Activated naive CD4-positive, alpha-beta T cell treated with anti-CD3 and anti-CD28 coated beads, Interleukin-2, amount 50 U/mL, for 24 hours (primary cell): ENCODE measurements at regions not wholly inside any gene's neighbourhood (a gene's known extent, or its start where the extent isn't known, plus 50 kb on each side); places are given as distances from the start of the nearest gene placed in this dataset.

Experiments used
- H3K27ac Mint-ChIP-seq: one replicate; pipeline ENCODE4 v1.8.0; 2021; ENCODE audit warnings: mild to moderate bottlenecking, mixed read lengths
- H3K27me3 Mint-ChIP-seq: one replicate; pipeline ENCODE4 v1.8.0; 2021; ENCODE audit warnings: mixed read lengths
- H3K36me3 Mint-ChIP-seq: one replicate; pipeline ENCODE4 v1.8.0; 2021; ENCODE audit warnings: mixed read lengths
- H3K4me1 Mint-ChIP-seq: one replicate; pipeline ENCODE4 v1.8.0; 2021; ENCODE audit warnings: mixed read lengths
- H3K4me3 Mint-ChIP-seq: one replicate; pipeline ENCODE4 v1.8.0; 2021; ENCODE audit warnings: mild to moderate bottlenecking, mixed read lengths
- H3K9me3 Mint-ChIP-seq: one replicate; pipeline ENCODE4 v1.8.0; 2021; ENCODE audit warnings: mixed read lengths

- Mint-ChIP-seq H3K36me3 (no peaks in the 10 kb centered on the region), H3K4me3 (no peak overlapping the region), H3K27me3 (peaks cover 5% of the 10 kb centered on the region), H3K4me1 (no peaks in the 10 kb centered on the region), H3K9me3 (no peaks in the 10 kb centered on the region), H3K27ac (no peak overlapping the region)
Observed at GRCh38 chr2:41917587-41917986, 130.2 kb upstream of the PKDCC start.

- H3K4me1 Mint-ChIP-seq: no peaks in the 10 kb centered on the region
- no peak overlapping the region for H3K27ac Mint-ChIP-seq
- peaks cover 4% of the 10 kb centered on the region for H3K27me3 Mint-ChIP-seq
- H3K36me3 Mint-ChIP-seq: no peaks in the 10 kb centered on the region
- no peaks in the 10 kb centered on the region for H3K9me3 Mint-ChIP-seq
- no peak overlapping the region for H3K4me3 Mint-ChIP-seq
Observed at GRCh38 chr2:41919135-41919534, 128.7 kb upstream of the PKDCC start.

GRCh38 chr2:41920181-41920580, 127.6 kb upstream of the PKDCC start:
- Mint-ChIP-seq H3K36me3 (no peaks in the 10 kb centered on the region), H3K27me3 (peaks cover 2% of the 10 kb centered on the region), H3K4me3 (no peak overlapping the region), H3K4me1 (no peaks in the 10 kb centered on the region), H3K9me3 (no peaks in the 10 kb centered on the region), H3K27ac (no peak overlapping the region)

GRCh38 chr2:41920812-41921211, 127.0 kb upstream of the PKDCC start:
- H3K36me3 Mint-ChIP-seq: no peaks in the 10 kb centered on the region
- no peak overlapping the region for H3K27ac Mint-ChIP-seq
- H3K9me3 Mint-ChIP-seq: no peaks in the 10 kb centered on the region
- H3K4me3 Mint-ChIP-seq: no peak overlapping the region
- H3K27me3 Mint-ChIP-seq: no peaks in the 10 kb centered on the region
- H3K4me1 Mint-ChIP-seq: no peaks in the 10 kb centered on the region

GRCh38 chr2:41922177-41922576, 125.6 kb upstream of the PKDCC start:
- no peaks in the 10 kb centered on the region for H3K36me3 Mint-ChIP-seq
- H3K27me3 Mint-ChIP-seq: no peaks in the 10 kb centered on the region

GRCh38 chr2:41923156-41923786, 124.5 kb upstream of the PKDCC start:
- Mint-ChIP-seq H3K27ac (no peak overlapping the region), H3K4me1 (no peaks in the 10 kb centered on the region), H3K9me3 (no peaks in the 10 kb centered on the region), H3K4me3 (no peak overlapping the region), H3K36me3 (no peaks in the 10 kb centered on the region), H3K27me3 (no peaks in the 10 kb centered on the region)

More at GRCh38 chr2:41922177-41922576, 125.6 kb upstream of the PKDCC start:
- H3K27ac Mint-ChIP-seq: no peak overlapping the region
- H3K4me1 Mint-ChIP-seq: no peaks in the 10 kb centered on the region
- no peaks in the 10 kb centered on the region for H3K9me3 Mint-ChIP-seq
- no peak overlapping the region for H3K4me3 Mint-ChIP-seq

GRCh38 chr2:41924024-41924423, 123.8 kb upstream of the PKDCC start:
- Mint-ChIP-seq H3K27ac (no peak overlapping the region), H3K4me3 (no peak overlapping the region), H3K4me1 (no peaks in the 10 kb centered on the region), H3K36me3 (no peaks in the 10 kb centered on the region), H3K27me3 (no peaks in the 10 kb centered on the region), H3K9me3 (no peaks in the 10 kb centered on the region)

GRCh38 chr2:41924709-41925408, 123.0 kb upstream of the PKDCC start:
- Mint-ChIP-seq H3K4me3 (no peak overlapping the region), H3K4me1 (no peaks in the 10 kb centered on the region), H3K9me3 (no peaks in the 10 kb centered on the region), H3K36me3 (no peaks in the 10 kb centered on the region), H3K27me3 (no peaks in the 10 kb centered on the region), H3K27ac (no peak overlapping the region)

- Mint-ChIP-seq H3K27ac (no peak overlapping the region), H3K36me3 (no peaks in the 10 kb centered on the region), H3K4me1 (no peaks in the 10 kb centered on the region), H3K4me3 (no peak overlapping the region), H3K27me3 (no peaks in the 10 kb centered on the region), H3K9me3 (no peaks in the 10 kb centered on the region)
Observed at GRCh38 chr2:41925712-41926111, 122.1 kb upstream of the PKDCC start.

GRCh38 chr2:41926614-41927580, 120.9 kb upstream of the PKDCC start:
- no peaks in the 10 kb centered on the region for H3K9me3 Mint-ChIP-seq
- no peak overlapping the region for H3K27ac Mint-ChIP-seq
- H3K36me3 Mint-ChIP-seq: no peaks in the 10 kb centered on the region
- no peaks in the 10 kb centered on the region for H3K4me1 Mint-ChIP-seq
- H3K4me3 Mint-ChIP-seq: no peak overlapping the region
- no peaks in the 10 kb centered on the region for H3K27me3 Mint-ChIP-seq

- H3K4me1 Mint-ChIP-seq: no peaks in the 10 kb centered on the region
- H3K36me3 Mint-ChIP-seq: no peaks in the 10 kb centered on the region
- no peak overlapping the region for H3K4me3 Mint-ChIP-seq
- no peaks in the 10 kb centered on the region for H3K9me3 Mint-ChIP-seq
- H3K27ac Mint-ChIP-seq: no peak overlapping the region
- H3K27me3 Mint-ChIP-seq: no peaks in the 10 kb centered on the region
Observed at GRCh38 chr2:41927581-41928264, 120.1 kb upstream of the PKDCC start.

- H3K27me3 Mint-ChIP-seq: no peaks in the 10 kb centered on the region
- no peaks in the 10 kb centered on the region for H3K9me3 Mint-ChIP-seq
- peak overlapping the region; percentile 79 for H3K27ac Mint-ChIP-seq
- no peak overlapping the region for H3K4me3 Mint-ChIP-seq
- H3K4me1 Mint-ChIP-seq: no peaks in the 10 kb centered on the region
- no peaks in the 10 kb centered on the region for H3K36me3 Mint-ChIP-seq
Observed at GRCh38 chr2:41928526-41928925, 119.3 kb upstream of the PKDCC start.

GRCh38 chr2:41930807-41931566, 116.8 kb upstream of the PKDCC start:
- no peak overlapping the region for H3K27ac Mint-ChIP-seq
- H3K9me3 Mint-ChIP-seq: no peaks in the 10 kb centered on the region
- no peaks in the 10 kb centered on the region for H3K4me1 Mint-ChIP-seq
- H3K36me3 Mint-ChIP-seq: no peaks in the 10 kb centered on the region
- H3K4me3 Mint-ChIP-seq: no peak overlapping the region
- no peaks in the 10 kb centered on the region for H3K27me3 Mint-ChIP-seq

- H3K27ac Mint-ChIP-seq: no peak overlapping the region
- H3K4me1 Mint-ChIP-seq: no peaks in the 10 kb centered on the region
- H3K9me3 Mint-ChIP-seq: no peaks in the 10 kb centered on the region
- no peak overlapping the region for H3K4me3 Mint-ChIP-seq
- H3K27me3 Mint-ChIP-seq: no peaks in the 10 kb centered on the region
- no peaks in the 10 kb centered on the region for H3K36me3 Mint-ChIP-seq
Observed at GRCh38 chr2:41932241-41933045, 115.4 kb upstream of the PKDCC start.
